ENCODE measurements at regions not wholly inside any gene's neighbourhood (a gene's known extent, or its start where the extent isn't known, plus 50 kb on each side); places are given as distances from the start of the nearest gene placed in this dataset.

- Mint-ChIP-seq H3K36me3 (ENCODE audit: insufficient read depth, unreplicated experiment) (peaks cover 5% of the 10 kb centered on the region), H3K27ac (ENCODE audit: low read depth, unreplicated experiment) (no peak overlapping the region), H3K9me3 (ENCODE audit: unreplicated experiment) (peaks cover 15% of the 10 kb centered on the region), H3K27me3 (ENCODE audit: insufficient read depth, unreplicated experiment) (no peaks in the 10 kb centered on the region), H3K4me1 (ENCODE audit: insufficient read depth, unreplicated experiment) (no peaks in the 10 kb centered on the region), H3K4me3 (ENCODE audit: unreplicated experiment) (no peak overlapping the region)
- TF ChIP-seq CTCF (IDR thresholded peaks at IDR 0.05; ENCODE audit: unreplicated experiment), result no peak
- POLR2A ChIA-PET, result no interaction called here
- intact Hi-C loops (cut with micrococcal nuclease), result no loop called here
- CTCF ChIA-PET, result interaction anchor here (0.6 to 0.7 kb wide), 2 partner anchors 50 to 898 kb away, joined by 3 read pairs; no protein-coding TSS in a partner anchor
- no TSS peak for BruUV-seq (replicated peaks)
- DNase-seq (ENCODE audit: unreplicated experiment), result no peak
These were observed 341.6 kb downstream of the QKI start for GRCh38 chr6:163756079-163756478.

- POLR2A ChIA-PET, result no interaction called here
- intact Hi-C loops (cut with micrococcal nuclease), result no loop called here
- no TSS peak for BruUV-seq (replicated peaks)
- Mint-ChIP-seq H3K36me3 (ENCODE audit: insufficient read depth, unreplicated experiment) (peaks cover 5% of the 10 kb centered on the region), H3K4me1 (ENCODE audit: insufficient read depth, unreplicated experiment) (no peaks in the 10 kb centered on the region), H3K27ac (ENCODE audit: low read depth, unreplicated experiment) (no peak overlapping the region), H3K4me3 (ENCODE audit: unreplicated experiment) (no peak overlapping the region), H3K9me3 (ENCODE audit: unreplicated experiment) (peaks cover 15% of the 10 kb centered on the region), H3K27me3 (ENCODE audit: insufficient read depth, unreplicated experiment) (no peaks in the 10 kb centered on the region)
- no peak for DNase-seq (ENCODE audit: unreplicated experiment)
- CTCF ChIA-PET, result interaction anchor here (0.6 kb wide), 1 partner anchor 21 kb away, joined by 3 read pairs; no protein-coding TSS in a partner anchor
- no peak for TF ChIP-seq CTCF (IDR thresholded peaks at IDR 0.05; ENCODE audit: unreplicated experiment)
These were observed 340.3 kb downstream of the QKI start for GRCh38 chr6:163754866-163755265.

GRCh38 chr6:163753430-163753829 is 338.9 kb downstream of the QKI start:
- CTCF ChIA-PET, result no interaction called here
- intact Hi-C loops (cut with micrococcal nuclease), result no loop called here
- no TSS peak for BruUV-seq (replicated peaks)

GRCh38 chr6:163752446-163752845 is 337.9 kb downstream of the QKI start:
- ChIA-PET CTCF (no interaction called here), POLR2A (no interaction called here)
- Mint-ChIP-seq H3K9me3 (ENCODE audit: unreplicated experiment) (peaks cover 11% of the 10 kb centered on the region), H3K27me3 (ENCODE audit: insufficient read depth, unreplicated experiment) (no peaks in the 10 kb centered on the region), H3K36me3 (ENCODE audit: insufficient read depth, unreplicated experiment) (peaks cover under 1% of the 10 kb centered on the region), H3K4me1 (ENCODE audit: insufficient read depth, unreplicated experiment) (no peaks in the 10 kb centered on the region), H3K4me3 (ENCODE audit: unreplicated experiment) (no peak overlapping the region), H3K27ac (ENCODE audit: low read depth, unreplicated experiment) (no peak overlapping the region)
- intact Hi-C loops (cut with micrococcal nuclease), result no loop called here
- no peak for TF ChIP-seq CTCF (IDR thresholded peaks at IDR 0.05; ENCODE audit: unreplicated experiment)
- BruUV-seq (replicated peaks), result no TSS peak
- DNase-seq (ENCODE audit: unreplicated experiment), result no peak

More at GRCh38 chr6:163753430-163753829, 338.9 kb downstream of the QKI start:
- Mint-ChIP-seq H3K9me3 (ENCODE audit: unreplicated experiment) (peaks cover 15% of the 10 kb centered on the region), H3K27me3 (ENCODE audit: insufficient read depth, unreplicated experiment) (no peaks in the 10 kb centered on the region), H3K27ac (ENCODE audit: low read depth, unreplicated experiment) (no peak overlapping the region), H3K36me3 (ENCODE audit: insufficient read depth, unreplicated experiment) (peaks cover 5% of the 10 kb centered on the region), H3K4me3 (ENCODE audit: unreplicated experiment) (no peak overlapping the region), H3K4me1 (ENCODE audit: insufficient read depth, unreplicated experiment) (no peaks in the 10 kb centered on the region)
- no peak for TF ChIP-seq CTCF (IDR thresholded peaks at IDR 0.05; ENCODE audit: unreplicated experiment)
- DNase-seq (ENCODE audit: unreplicated experiment), result no peak
- POLR2A ChIA-PET, result no interaction called here
